GM21723 (cell line): ENCODE measurements at regions not wholly inside any gene's neighbourhood (a gene's known extent, or its start where the extent isn't known, plus 50 kb on each side); places are given as distances from the start of the nearest gene placed in this dataset.
"Not testable (repeated sequence)": the region's sequence is repeated elsewhere in the genome, so short reads cannot be mapped to it uniquely, and the experiment has no call there.

ENCODE experiments used
- ATAC-seq: cut with Tn5 transposase; IDR thresholded peaks from one replicate; pipeline ENCODE4 v1.9.1; 2021; ENCODE audit warnings: mild to moderate bottlenecking, moderate library complexity; ENCODE audit not compliant: unreplicated experiment

DNA sequence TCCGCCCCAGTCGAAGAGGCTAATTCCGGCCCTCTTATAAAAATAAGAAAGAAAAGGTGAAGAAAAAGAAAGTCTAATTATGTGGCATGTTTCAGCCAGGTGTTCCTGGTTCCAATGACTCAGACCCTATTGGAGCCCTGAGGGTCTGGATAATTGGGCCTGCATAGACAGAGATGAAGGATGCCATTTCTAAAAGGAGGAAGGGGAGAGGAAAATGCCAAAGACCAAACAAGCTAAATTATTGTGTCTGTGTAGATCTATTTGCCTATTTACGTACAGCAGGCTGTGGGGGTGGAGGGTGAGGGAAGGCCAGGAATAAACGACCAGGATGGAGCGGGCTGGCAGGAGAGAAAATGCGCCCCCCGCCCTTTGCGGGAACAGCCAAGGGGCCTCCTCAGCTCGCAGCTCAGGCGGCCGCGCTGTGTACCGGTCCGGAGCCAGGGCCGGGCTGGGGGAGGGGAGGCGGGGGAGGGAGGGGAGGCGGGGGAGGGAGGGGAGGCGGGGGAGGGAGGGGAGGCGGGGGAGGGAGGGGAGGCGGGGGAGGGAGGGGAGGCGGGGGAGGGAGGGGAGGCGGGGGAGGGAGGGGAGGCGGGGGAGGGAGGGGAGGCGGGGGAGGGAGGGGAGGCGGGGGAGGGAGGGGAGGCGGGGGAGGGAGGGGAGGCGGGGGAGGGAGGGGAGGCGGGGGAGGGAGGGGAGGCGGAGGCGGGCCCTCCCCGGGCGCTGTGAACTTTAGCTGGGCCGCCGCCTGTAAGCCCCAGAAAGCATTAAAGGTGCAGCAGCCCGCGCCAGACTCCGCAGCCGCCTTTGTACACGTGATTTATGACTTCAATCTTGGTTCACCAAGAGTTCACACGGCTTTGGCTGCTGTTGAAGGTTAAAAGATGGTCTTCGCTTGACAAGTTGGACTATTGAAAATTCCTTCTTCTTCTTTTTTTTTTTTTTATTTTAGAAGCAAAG is 113.0 kb upstream of the FOXD4L5 start:
- not testable (repeated sequence) for ATAC-seq

- not testable (repeated sequence) for ATAC-seq
Measured at GRCh38 chr9:65397226-65397625, 112.2 kb upstream of the FOXD4L5 start.

DNA sequence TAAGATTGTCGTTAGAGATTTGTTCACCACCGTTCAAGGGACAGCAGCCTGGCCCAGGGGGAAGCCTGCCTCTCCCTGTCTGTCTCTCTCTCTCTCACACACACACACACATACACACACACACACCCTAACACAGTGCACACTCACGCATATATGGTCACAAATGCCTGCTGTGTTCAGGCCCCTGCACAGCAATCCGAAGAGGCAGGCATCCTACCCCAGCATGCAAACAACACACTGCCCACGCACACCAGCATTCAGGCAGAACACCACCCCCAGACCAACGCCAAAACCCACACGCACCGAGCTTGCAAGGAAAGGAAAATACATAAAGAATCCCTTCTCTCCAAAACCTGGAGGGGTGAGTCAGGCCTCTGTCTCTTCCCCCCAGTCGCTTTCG is 111.6 kb upstream of the FOXD4L5 start:
- not testable (repeated sequence) for ATAC-seq

DNA sequence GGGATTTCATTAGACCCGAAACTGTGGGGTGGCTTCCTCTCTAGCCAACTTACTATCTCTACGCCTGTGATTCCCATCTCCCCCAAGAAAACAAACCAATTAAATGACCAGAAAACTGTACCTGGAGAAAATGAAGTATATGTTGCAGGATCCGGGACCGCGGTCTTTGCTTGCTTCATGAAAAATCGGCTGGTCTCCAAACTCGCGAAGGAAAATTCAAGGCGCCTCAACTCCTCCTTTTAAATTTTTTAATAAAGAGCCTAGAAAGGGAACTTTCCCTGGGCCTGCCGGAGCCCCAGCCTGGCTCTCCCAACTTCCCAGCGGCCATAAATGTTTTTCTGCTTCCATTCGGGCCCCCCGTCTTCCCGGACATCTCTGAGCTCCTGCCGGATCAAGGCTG is 110.8 kb upstream of the FOXD4L5 start:
- not testable (repeated sequence) for ATAC-seq

- ATAC-seq = not testable (repeated sequence)
Measured at GRCh38 chr9:65395121-65395520, 110.1 kb upstream of the FOXD4L5 start.

DNA sequence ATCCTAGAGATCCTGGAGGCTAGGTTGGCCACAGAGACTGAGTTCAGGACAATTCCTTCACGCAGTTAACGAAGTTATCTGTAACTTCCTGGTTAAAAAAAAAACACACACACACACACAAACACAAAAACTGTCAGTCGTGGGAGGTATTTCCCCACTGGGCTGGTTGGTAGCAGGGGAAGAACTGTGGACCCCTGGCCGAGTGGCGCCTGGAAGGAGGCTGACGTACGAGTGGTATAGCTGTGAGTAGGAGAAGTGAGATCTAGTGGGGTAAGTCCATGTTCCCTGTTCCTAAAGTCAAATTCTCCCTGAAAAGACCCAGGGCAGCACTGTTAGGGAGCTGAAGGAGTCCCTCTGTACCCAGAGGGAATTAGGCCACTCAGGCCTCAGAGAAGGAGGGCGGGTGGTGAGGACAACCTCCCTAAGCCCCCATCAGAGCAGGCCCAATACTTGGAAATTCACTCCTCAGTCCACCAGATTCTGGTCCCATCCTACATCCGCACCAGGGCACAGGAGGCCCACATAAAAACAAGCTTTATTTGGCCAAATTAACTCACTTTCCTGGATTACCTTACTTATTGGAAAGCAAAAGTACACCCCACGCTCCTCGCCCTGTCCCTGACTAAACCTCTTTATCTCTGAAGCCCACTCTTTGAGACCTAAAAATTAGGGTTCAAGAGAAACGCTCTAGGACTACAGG is 108.3 kb upstream of the FOXD4L5 start:
- ATAC-seq = not testable (repeated sequence)

DNA sequence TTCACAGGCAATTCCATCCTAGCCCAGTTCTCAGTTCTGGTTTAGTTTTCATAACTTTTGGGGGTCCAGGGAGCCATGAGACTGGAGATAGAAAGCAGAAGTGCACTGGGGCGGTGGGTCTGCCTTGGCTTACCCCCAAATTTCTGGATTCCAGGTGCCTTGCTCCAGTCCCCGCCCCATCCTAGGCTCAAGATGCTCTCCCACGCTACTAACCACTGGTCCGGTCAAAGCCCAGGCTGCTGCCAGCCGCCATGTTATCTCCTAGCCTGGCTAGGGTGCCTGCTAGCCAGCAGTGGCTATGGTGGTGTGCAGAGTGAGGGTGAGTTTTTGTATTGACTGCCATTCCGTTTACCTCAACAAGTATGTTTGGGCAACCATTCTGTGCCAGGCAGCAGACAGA is 107.6 kb upstream of the FOXD4L5 start:
- not testable (repeated sequence) for ATAC-seq

DNA sequence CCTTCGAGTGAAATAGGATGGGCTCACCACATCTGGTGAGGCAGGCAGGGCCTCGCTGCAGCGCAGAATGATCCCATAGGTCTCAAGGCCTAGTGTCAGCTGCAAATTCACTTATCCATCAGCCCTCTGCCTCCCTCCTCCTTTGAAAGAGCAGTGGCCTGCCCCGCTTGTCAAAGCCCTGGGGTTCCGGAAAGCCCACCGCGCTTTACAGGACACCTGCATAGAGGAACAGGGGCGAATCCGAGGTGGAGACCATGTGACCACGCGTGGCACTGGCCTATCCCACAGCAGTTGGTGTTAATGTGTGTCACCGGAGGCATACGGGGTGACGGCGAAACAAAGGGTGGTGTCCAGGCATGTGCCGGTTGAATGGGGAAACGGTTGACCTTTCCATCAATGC is 104.7 kb upstream of the FOXD4L5 start:
- ATAC-seq = not testable (repeated sequence)

DNA sequence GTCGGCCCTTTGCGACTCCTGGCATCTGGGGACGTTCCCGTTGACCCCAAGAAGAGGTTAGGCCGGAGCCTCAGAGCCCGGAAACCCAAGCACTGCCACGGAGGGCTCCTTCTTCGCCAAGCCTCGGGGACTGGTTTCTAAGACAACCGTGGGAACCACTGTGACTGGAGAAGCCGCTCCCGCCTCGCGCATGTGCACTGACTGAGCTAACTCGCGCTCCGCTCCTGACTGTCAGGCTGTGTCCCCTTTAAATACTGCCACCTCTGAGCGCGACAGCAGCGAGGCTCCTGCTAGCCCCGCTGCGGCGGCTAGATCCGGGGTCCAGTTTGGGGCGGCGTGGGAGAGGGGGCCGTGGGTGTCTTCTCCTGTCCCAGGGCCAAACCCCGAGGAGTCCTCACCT is 104.2 kb upstream of the FOXD4L5 start:
- ATAC-seq = not testable (repeated sequence)

DNA sequence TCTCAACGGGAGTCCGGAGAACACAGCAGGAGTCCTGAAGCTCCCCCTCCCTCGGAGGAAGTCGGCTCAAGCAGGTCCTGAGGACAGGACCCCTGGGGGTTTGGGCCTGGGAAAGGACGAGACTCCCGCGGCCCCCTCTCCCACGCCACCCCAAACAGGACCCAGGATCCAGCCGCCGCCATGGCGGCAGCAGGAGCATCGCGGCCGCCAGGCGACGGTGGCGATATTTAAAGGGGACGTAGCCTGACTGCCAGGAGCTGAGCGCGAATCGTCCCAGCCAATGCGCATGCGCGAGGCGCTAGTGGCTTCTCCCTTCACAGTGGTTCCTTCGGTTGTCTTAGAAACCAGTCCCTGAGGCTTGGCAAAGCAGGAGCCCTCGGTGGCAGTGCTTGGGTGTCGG is 101.7 kb upstream of the FOXD4L5 start:
- peak; percentile 93 for ATAC-seq

- ATAC-seq = not testable (repeated sequence)
Measured at GRCh38 chr9:65386191-65386590, 101.2 kb upstream of the FOXD4L5 start.

- ATAC-seq = not testable (repeated sequence)
Measured at GRCh38 chr9:65385655-65386024, 100.6 kb upstream of the FOXD4L5 start.

DNA sequence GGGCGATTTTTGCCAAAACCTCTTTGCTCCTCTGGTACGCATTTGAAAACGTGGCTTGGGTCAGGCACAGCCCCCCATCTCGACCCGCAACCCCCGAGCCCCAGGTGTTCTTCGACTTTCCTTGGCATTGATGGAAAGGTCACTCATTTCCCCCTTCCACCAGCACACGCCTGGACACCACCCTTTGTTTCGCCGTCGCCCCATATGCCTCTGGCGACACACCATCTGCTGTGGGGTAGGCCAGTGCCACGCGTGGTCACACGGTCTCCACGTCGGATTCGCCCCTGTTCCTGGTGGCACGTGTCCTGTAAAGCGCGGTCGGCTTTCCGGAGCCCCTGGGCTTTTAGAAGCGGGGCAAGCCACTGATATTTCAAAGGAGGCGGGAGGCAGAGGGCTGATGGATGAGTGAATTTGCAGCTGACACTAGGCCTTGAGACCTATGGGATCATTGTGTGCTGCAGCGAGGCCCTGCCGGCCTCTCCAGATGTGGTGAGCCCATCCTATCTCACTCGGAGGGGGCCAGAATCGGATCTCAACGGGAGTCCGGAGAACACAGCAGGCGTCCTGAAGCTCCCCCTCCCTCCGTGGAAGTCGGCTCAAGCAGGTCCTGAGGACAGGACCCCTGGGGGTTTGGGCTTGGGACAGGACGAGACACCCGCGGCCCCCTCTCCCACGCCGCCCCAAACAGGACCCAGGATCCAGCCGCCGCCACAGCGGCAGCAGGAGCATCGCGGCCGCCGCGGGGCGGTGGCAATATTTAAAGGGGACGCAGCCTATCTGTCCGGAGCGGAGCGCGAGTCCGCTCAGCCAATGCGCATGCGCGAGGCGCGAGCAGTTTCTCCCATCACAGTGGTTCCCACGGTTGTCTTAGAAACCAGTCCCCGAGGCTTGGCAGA is 100.0 kb upstream of the FOXD4L5 start:
- not testable (repeated sequence) for ATAC-seq

DNA sequence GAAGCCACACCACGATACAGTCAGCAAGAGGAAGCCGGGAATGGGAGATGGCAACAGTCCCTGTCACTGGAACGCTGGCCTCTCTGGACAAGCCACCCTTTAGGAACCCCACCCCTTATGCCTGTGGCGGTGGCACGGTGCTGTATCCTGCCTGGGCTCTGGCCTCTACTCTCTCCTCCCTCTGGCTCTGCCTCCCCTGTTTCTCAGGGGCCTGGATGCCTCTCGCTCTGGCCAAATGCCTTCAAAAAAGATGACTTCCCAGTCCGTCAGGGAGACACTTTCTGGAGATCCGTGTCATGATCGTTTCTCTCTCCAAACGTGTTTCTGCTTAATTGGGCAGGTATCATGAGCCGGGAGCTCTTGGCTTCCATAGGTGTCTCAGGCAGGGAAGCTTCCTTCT is 99.1 kb upstream of the FOXD4L5 start:
- ATAC-seq = not testable (repeated sequence)

DNA sequence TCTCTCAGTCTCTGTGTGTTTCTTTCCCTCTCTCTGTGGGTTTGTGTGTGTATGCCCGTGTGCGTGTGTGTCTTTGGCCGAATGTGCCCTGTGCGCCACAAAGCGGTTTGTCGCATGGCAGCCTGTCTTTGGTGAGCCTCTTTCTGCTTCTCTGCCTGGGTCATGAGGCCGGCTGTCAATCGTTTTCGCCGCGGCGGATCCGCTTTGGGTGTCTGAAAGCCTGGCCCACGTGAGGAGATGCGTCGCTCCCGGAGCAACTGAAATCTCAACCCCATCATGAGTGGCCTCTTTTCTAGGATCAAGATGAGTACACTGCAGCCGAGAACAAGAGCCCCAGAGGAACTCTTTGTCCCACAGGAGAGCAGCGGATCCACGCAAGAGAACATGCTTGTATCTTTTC is 98.6 kb upstream of the FOXD4L5 start:
- not testable (repeated sequence) for ATAC-seq

- not testable (repeated sequence) for ATAC-seq
Measured at GRCh38 chr9:65382701-65383318, 97.8 kb upstream of the FOXD4L5 start.
